Loucy (cell line): ENCODE measurements at regions not wholly inside any gene's neighbourhood (a gene's known extent, or its start where the extent isn't known, plus 50 kb on each side); places are given as distances from the start of the nearest gene placed in this dataset.

Experiments
- EZH2phosphoT487 ChIP-seq: fragments of 200-600 bp; IDR thresholded peaks from 2 replicates; pipeline ENCODE4 v1.6.1; 2018; ENCODE audit warnings: antibody characterized with exemption, mild to moderate bottlenecking, moderate library complexity, borderline replicate concordance
- TF ChIP-seq, protein P1 (sequence below): fragments of 200-600 bp; sonication (generic); conservative IDR thresholded peaks from 2 replicates; pipeline ENCODE4 v1.5.1; 2014; ENCODE audit warnings: mild to moderate bottlenecking, antibody characterized with exemption, low read length

DNA sequence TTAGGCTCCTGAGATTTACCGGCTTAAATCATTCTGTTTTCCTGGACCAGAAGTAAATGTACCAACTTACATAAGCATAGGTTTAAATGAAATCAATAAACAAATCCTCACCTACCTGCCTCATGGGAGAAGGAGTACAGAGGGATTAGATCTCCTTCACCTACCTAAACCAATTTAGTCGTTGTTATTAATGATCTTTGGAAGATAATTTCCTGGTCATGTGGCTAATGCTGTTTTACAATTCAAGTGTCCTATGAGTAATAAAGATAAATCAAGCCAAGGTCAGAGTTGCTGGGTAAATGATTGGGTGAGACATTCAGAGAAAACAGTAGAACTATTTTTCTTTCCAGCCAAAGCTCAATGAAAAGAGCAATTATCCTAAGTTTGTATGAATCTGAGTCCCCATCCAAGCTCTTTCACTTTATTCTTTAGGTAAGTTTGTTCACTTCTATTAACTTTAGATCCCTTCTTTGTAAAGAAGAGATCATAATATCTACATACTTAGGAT, 423.0 kb upstream of the FAM241A start:
- TF ChIP-seq, protein P1, sequence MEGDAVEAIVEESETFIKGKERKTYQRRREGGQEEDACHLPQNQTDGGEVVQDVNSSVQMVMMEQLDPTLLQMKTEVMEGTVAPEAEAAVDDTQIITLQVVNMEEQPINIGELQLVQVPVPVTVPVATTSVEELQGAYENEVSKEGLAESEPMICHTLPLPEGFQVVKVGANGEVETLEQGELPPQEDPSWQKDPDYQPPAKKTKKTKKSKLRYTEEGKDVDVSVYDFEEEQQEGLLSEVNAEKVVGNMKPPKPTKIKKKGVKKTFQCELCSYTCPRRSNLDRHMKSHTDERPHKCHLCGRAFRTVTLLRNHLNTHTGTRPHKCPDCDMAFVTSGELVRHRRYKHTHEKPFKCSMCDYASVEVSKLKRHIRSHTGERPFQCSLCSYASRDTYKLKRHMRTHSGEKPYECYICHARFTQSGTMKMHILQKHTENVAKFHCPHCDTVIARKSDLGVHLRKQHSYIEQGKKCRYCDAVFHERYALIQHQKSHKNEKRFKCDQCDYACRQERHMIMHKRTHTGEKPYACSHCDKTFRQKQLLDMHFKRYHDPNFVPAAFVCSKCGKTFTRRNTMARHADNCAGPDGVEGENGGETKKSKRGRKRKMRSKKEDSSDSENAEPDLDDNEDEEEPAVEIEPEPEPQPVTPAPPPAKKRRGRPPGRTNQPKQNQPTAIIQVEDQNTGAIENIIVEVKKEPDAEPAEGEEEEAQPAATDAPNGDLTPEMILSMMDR = no peak
- TF ChIP-seq EZH2phosphoT487 = no peak
